HG02981 (cell line): ENCODE measurements at regions not wholly inside any gene's neighbourhood (a gene's known extent, or its start where the extent isn't known, plus 50 kb on each side); places are given as distances from the start of the nearest gene placed in this dataset.
"Not testable (repeated sequence)": the region's sequence is repeated elsewhere in the genome, so short reads cannot be mapped to it uniquely, and the experiment has no call there.

Experiments
- ATAC-seq: cut with Tn5 transposase; IDR thresholded peaks from one replicate; pipeline ENCODE4 v1.9.1; 2021; ENCODE audit warnings: mild to moderate bottlenecking, moderate library complexity; ENCODE audit not compliant: unreplicated experiment

GRCh38 chr6:152811785-152812184 lies 61.2 kb downstream of the VIP start:
- ATAC-seq, result no peak

- no peak for ATAC-seq
These were observed 64.8 kb downstream of the VIP start for GRCh38 chr6:152815230-152815872.

- no peak for ATAC-seq
These were observed 65.5 kb downstream of the VIP start for GRCh38 chr6:152816055-152816454.

GRCh38 chr6:152821525-152821924 lies 70.9 kb downstream of the VIP start:
- ATAC-seq, result no peak

- no peak for ATAC-seq
These were observed 74.1 kb downstream of the VIP start for GRCh38 chr6:152824666-152825065.

GRCh38 chr6:152828431-152828830 lies 77.8 kb downstream of the VIP start:
- no peak for ATAC-seq

GRCh38 chr6:152834366-152834765 lies 83.8 kb downstream of the VIP start:
- not testable (repeated sequence) for ATAC-seq

- ATAC-seq, result no peak
These were observed 85.9 kb downstream of the VIP start for GRCh38 chr6:152836523-152836922.

- no peak for ATAC-seq
These were observed 94.8 kb downstream of the VIP start for GRCh38 chr6:152845421-152845820.

GRCh38 chr6:152846825-152847224 lies 96.2 kb downstream of the VIP start:
- ATAC-seq, result no peak

- ATAC-seq, result no peak
These were observed 98.3 kb downstream of the VIP start for GRCh38 chr6:152848919-152849318.

GRCh38 chr6:152854086-152854795 lies 103.6 kb downstream of the VIP start:
- ATAC-seq, result no peak

- no peak for ATAC-seq
These were observed 107.5 kb downstream of the VIP start for GRCh38 chr6:152858141-152858540.

- no peak for ATAC-seq
These were observed 108.6 kb downstream of the VIP start for GRCh38 chr6:152859225-152859624.

GRCh38 chr6:152863618-152864326 lies 113.2 kb downstream of the VIP start:
- ATAC-seq, result peak; percentile 95

- ATAC-seq, result no peak
These were observed 108.6 kb downstream of the FBXO5 start for GRCh38 chr6:152874267-152874666.

- no peak for ATAC-seq
These were observed 107.8 kb downstream of the FBXO5 start for GRCh38 chr6:152874846-152875568.

- no peak for ATAC-seq
These were observed 103.2 kb downstream of the FBXO5 start for GRCh38 chr6:152879681-152880080.

GRCh38 chr6:152893187-152893586 lies 89.7 kb downstream of the FBXO5 start:
- ATAC-seq, result no peak

GRCh38 chr6:152896923-152897322 lies 85.9 kb downstream of the FBXO5 start:
- ATAC-seq, result no peak

- ATAC-seq, result peak; percentile 98
These were observed 84.9 kb downstream of the FBXO5 start for GRCh38 chr6:152897807-152898399.
